ENCODE measurements at regions not wholly inside any gene's neighbourhood (a gene's known extent, or its start where the extent isn't known, plus 50 kb on each side); places are given as distances from the start of the nearest gene placed in this dataset.
"Not testable (repeated sequence)": the region's sequence is repeated elsewhere in the genome, so short reads cannot be mapped to it uniquely, and the experiment has no call there.

GRCh38 chrX:2561456-2561855, 60.7 kb upstream of the DHRSX start:
- Mint-ChIP-seq H3K27me3 (peaks cover 5% of the 10 kb centered on the region), H3K4me3 (no peak overlapping the region), H3K9me3 (no peaks in the 10 kb centered on the region), H3K4me1 (no peaks in the 10 kb centered on the region), H3K36me3 (no peaks in the 10 kb centered on the region), H3K27ac (no peak overlapping the region)
- CTCF ChIA-PET: no interaction called here
- DNase-seq: no peak

DNA sequence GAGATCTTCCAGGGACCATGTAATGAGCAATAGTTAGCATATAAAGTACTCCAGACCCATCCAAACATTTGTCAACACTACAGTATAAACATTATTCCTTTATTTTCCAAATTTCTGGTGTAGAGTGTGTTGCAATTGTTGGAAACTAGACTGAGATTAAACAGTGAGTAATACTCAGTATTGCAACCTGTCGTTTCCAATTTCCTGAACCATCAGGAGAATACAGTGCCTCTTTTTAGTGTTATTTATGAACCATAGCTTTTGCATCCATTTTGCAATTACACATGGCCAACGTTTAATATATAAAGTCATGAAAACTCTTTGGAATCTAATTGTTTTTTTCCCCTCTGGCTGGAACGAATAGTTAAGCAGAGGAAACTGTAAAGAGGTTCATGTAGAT, 58.3 kb upstream of the DHRSX start:
- Mint-ChIP-seq H3K9me3 (no peaks in the 10 kb centered on the region), H3K27ac (no peak overlapping the region), H3K4me1 (no peaks in the 10 kb centered on the region), H3K4me3 (no peak overlapping the region), H3K27me3 (peaks cover 5% of the 10 kb centered on the region), H3K36me3 (no peaks in the 10 kb centered on the region)
- CTCF ChIA-PET: no interaction called here
- DNase-seq: no peak

GRCh38 chrX:2554891-2555290, 54.1 kb upstream of the DHRSX start:
- CTCF ChIA-PET: no interaction called here
- no peak overlapping the region for H3K4me3 Mint-ChIP-seq
- H3K27ac Mint-ChIP-seq: no peak overlapping the region
- DNase-seq: no peak
- peaks cover 5% of the 10 kb centered on the region for H3K27me3 Mint-ChIP-seq
- H3K36me3 Mint-ChIP-seq: no peaks in the 10 kb centered on the region
- H3K9me3 Mint-ChIP-seq: no peaks in the 10 kb centered on the region
- H3K4me1 Mint-ChIP-seq: no peaks in the 10 kb centered on the region

DNA sequence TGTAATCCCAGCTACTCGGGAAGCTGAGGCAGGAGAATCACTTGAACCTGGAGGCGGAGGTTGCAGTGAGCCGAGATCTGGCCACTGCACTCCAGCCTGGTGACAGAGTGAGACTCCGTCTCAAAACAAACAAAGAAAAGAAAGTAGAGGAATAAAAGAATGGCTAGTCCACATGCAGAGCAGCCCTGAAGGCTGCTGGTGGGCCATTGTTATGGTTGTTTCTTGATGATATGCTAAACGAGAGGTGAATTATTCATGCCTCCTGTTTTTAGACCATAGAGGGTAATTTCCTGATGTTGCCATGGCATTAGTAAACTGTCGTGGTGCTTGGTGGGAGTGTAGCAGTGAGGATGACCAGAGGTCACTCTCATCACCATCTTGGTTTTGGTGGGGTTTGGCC, 53.3 kb upstream of the DHRSX start:
- H3K9me3 Mint-ChIP-seq, H3K27me3 Mint-ChIP-seq, H3K36me3 Mint-ChIP-seq, CTCF ChIA-PET, H3K4me3 Mint-ChIP-seq, DNase-seq, H3K4me1 Mint-ChIP-seq, H3K27ac Mint-ChIP-seq: not testable (repeated sequence)

GRCh38 chrX:2552621-2553201, 51.9 kb upstream of the DHRSX start:
- no peaks in the 10 kb centered on the region for H3K4me1 Mint-ChIP-seq
- H3K36me3 Mint-ChIP-seq: no peaks in the 10 kb centered on the region
- DNase-seq: no peak
- CTCF ChIA-PET: no interaction called here
- H3K9me3 Mint-ChIP-seq: no peaks in the 10 kb centered on the region
- no peak overlapping the region for H3K4me3 Mint-ChIP-seq
- no peaks in the 10 kb centered on the region for H3K27me3 Mint-ChIP-seq
- H3K27ac Mint-ChIP-seq: no peak overlapping the region

- no peak for DNase-seq
- Mint-ChIP-seq H3K4me1 (no peaks in the 10 kb centered on the region), H3K36me3 (no peaks in the 10 kb centered on the region), H3K9me3 (peaks cover 4% of the 10 kb centered on the region), H3K4me3 (no peak overlapping the region), H3K27ac (no peak overlapping the region), H3K27me3 (no peaks in the 10 kb centered on the region)
- CTCF ChIA-PET: no interaction called here
These were observed 49.7 kb upstream of the DHRSX start for GRCh38 chrX:2550328-2551020.

Measured in activated naive CD4-positive, alpha-beta T cell treated with anti-CD3 and anti-CD28 coated beads, Interleukin-2, amount 10 ng/mL, durations not matched to agents 7 days and 5 days (primary cell).